ENCODE measurements at regions not wholly inside any gene's neighbourhood (a gene's known extent, or its start where the extent isn't known, plus 50 kb on each side); places are given as distances from the start of the nearest gene placed in this dataset.
A peak's percentile ranks its signal among the peaks of the same experiment; 100 is the strongest.

- TF ChIP-seq SP1 (CRISPR knock-in tag; IDR thresholded peaks at IDR 0.05) (peak; percentile 88), HNRNPUL1 (IDR thresholded peaks at IDR 0.05; ENCODE audit: low read length) (peak; percentile 94), HNRNPLL (IDR thresholded peaks at IDR 0.05; ENCODE audit: low read depth, low read length, poor library complexity, severe bottlenecking) (peak; percentile 66), ELK3 (CRISPR knock-in tag; IDR thresholded peaks at IDR 0.05) (peak; percentile 62; the same call in 1 of the 2 replicates), ZBTB26 (CRISPR knock-in tag; IDR thresholded peaks at IDR 0.05) (peak; percentile 96), ZNF436 (CRISPR knock-in tag; IDR thresholded peaks at IDR 0.05) (peak; percentile 87), NR2F6 (CRISPR knock-in tag; IDR thresholded peaks at IDR 0.05) (peak; percentile 83; the same call in 1 of the 2 replicates), ZEB2 (IDR thresholded peaks at IDR 0.05) (peak; percentile 28; the same call in 1 of the 2 replicates), KDM5B (IDR thresholded peaks at IDR 0.05; ENCODE audit: insufficient replicate concordance, low read depth, low read length) (peak; percentile 83), POLR2B (IDR thresholded peaks at IDR 0.05; ENCODE audit: low read depth, partially characterized antibody) (peak; percentile 98), MAFK (IDR thresholded peaks at IDR 0.05; ENCODE audit: low read length) (peak; percentile 61; the same call in 1 of the 2 replicates), ZBTB17 (CRISPR knock-in tag; IDR thresholded peaks at IDR 0.05) (peak; percentile 90), THAP12 (CRISPR knock-in tag; IDR thresholded peaks at IDR 0.05) (peak; percentile 98), PHF21A (IDR thresholded peaks at IDR 0.05; ENCODE audit: borderline replicate concordance, low read depth) (peak; percentile 95), IRF1 (CRISPR knock-in tag; IDR thresholded peaks at IDR 0.05; ENCODE audit: borderline replicate concordance) (0 out of 2 replicates have a peak, but pooled peaks have one; percentile 36), MNT (conservative IDR thresholded peaks at IDR 0.05) (peak; percentile 23 to 31; a peak in 1 of 4 replicates), KLF10 (CRISPR knock-in tag; IDR thresholded peaks at IDR 0.05) (peak; percentile 84; the same call in 1 of the 2 replicates), SMAD3 (CRISPR knock-in tag; conservative IDR thresholded peaks at IDR 0.05) (peak; percentile 86), ZBTB9 (CRISPR knock-in tag; IDR thresholded peaks at IDR 0.05) (peak; percentile 82; the same call in 1 of the 2 replicates)
These were observed 148.1 kb upstream of the NOTCH2NLA start (continued) for GRCh38 chr1:146376708-146377496.

All from K562 (cell line).